ENCODE measurements at regions not wholly inside any gene's neighbourhood (a gene's known extent, or its start where the extent isn't known, plus 50 kb on each side); places are given as distances from the start of the nearest gene placed in this dataset.
A peak's percentile ranks its signal among the peaks of the same experiment; 100 is the strongest.
"Not testable (repeated sequence)": the region's sequence is repeated elsewhere in the genome, so short reads cannot be mapped to it uniquely, and the experiment has no call there.

GRCh38 chr9:101858026-101858425 lies 119.6 kb upstream of the GRIN3A start:
- DNase-seq (ENCODE audit: low read depth): no peak

- DNase-seq (ENCODE audit: low read depth): no peak
Observed at GRCh38 chr9:101849102-101849707, 110.8 kb upstream of the GRIN3A start.

- DNase-seq (ENCODE audit: low read depth): peak; percentile 19
Observed at GRCh38 chr9:101848485-101848919, 110.1 kb upstream of the GRIN3A start.

- DNase-seq (ENCODE audit: low read depth): no peak
Observed at GRCh38 chr9:101846161-101846560, 107.7 kb upstream of the GRIN3A start.

GRCh38 chr9:101840694-101841188 lies 102.3 kb upstream of the GRIN3A start:
- DNase-seq (ENCODE audit: low read depth): no peak

GRCh38 chr9:101838988-101839387 lies 100.5 kb upstream of the GRIN3A start:
- not testable (repeated sequence) for DNase-seq (ENCODE audit: low read depth)

DNA sequence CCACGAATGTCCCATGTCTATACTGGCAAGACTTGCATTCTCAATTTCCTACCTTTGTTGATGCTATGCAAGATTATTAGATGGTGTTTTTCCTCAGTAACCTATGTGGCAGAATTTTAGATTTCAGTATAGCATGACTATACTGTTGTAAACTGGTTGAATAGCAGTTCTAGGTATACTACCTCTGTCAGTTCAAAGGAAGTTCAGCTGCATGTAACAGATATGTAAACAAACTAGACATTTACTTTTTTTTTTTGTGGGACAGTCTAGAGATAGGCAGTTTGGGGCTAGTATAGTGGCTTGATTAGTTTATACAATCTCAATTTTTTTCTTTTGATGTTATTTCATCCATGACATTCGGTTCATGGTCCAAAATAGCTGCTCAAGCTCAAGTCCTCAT lies 97.6 kb upstream of the GRIN3A start:
- no peak for DNase-seq (ENCODE audit: low read depth)

DNA sequence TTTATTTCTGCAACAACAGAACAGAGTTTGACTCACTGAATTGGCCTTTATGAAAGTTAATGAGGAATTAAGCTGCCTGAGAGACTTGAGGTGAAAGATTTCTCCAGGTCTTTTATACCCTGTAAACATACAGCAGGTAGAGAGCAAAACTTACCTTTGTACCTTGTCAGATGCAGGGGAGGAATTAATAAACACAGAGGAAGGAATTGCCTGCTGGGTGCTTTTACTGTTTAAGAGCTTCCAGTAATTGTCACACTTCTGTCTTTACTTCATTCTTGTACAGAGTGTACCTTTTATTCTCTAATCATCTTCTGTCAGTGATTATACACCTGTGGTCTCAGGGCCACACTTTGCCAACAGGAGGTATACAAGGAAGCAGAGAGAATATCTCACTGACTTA lies 94.0 kb upstream of the GRIN3A start:
- DNase-seq (ENCODE audit: low read depth): no peak

DNA sequence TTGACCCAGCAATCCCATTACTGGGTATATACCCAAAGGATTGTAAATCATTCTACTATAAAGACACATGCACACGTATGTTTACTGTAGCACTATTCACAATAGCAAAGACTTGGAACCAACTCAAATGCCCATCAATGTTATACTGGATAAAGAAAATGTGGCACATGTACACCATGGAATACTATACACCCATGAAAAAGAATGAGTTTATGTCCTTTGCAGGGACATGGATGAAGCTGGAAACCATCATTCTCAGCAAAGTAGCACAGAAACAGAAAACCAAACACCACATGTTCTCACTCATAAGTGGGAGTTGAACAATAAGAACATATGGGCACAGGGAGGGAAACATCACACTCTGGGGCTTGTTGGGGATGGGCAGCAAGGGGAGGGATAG lies 83.0 kb upstream of the GRIN3A start:
- not testable (repeated sequence) for DNase-seq (ENCODE audit: low read depth)

DNA sequence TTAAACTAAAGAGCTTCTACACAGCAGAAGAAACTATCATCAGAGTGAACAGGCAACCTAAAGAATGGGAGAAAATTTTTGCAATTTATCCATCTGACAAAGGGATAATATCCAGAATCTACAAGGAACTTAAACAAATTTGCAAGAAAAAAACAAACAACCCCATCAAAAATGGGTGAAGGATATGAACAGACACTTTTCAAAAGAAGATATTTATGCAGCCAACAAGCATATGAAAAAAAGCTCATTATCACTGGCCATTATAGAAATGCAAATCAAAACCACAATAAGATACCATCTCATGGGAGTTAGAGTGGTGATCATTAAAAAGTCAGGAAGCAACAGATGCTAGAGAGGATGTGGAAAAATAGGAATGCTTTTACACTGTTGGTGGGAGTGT lies 82.5 kb upstream of the GRIN3A start:
- not testable (repeated sequence) for DNase-seq (ENCODE audit: low read depth)

GRCh38 chr9:101814064-101814463 lies 75.6 kb upstream of the GRIN3A start:
- DNase-seq (ENCODE audit: low read depth): no peak

GRCh38 chr9:101807879-101808278 lies 69.4 kb upstream of the GRIN3A start:
- not testable (repeated sequence) for DNase-seq (ENCODE audit: low read depth)

- no peak for DNase-seq (ENCODE audit: low read depth)
Observed at GRCh38 chr9:101796044-101796443, 57.6 kb upstream of the GRIN3A start.

GRCh38 chr9:101795147-101795546 lies 56.7 kb upstream of the GRIN3A start:
- peak; percentile 11 for DNase-seq (ENCODE audit: low read depth)

- no peak for DNase-seq (ENCODE audit: low read depth)
Observed at GRCh38 chr9:101792475-101792874, 54.0 kb upstream of the GRIN3A start.

GRCh38 chr9:101791938-101792337 lies 53.5 kb upstream of the GRIN3A start:
- peak; percentile 14 for DNase-seq (ENCODE audit: low read depth)

- DNase-seq (ENCODE audit: low read depth): no peak
Observed at GRCh38 chr9:101791533-101791932, 53.1 kb upstream of the GRIN3A start.
